GM18870 (cell line): ENCODE measurements at regions not wholly inside any gene's neighbourhood (a gene's known extent, or its start where the extent isn't known, plus 50 kb on each side); places are given as distances from the start of the nearest gene placed in this dataset.
"Not testable (repeated sequence)": the region's sequence is repeated elsewhere in the genome, so short reads cannot be mapped to it uniquely, and the experiment has no call there.

ENCODE experiments used
- ATAC-seq: cut with Tn5 transposase; IDR thresholded peaks from one replicate; pipeline ENCODE4 v1.9.1; 2021; ENCODE audit warnings: moderate library complexity; ENCODE audit not compliant: unreplicated experiment

- no peak for ATAC-seq
Observed at GRCh38 chr1:101366513-101367215, 129.8 kb downstream of the S1PR1 start.

GRCh38 chr1:101367630-101368029, 130.8 kb downstream of the S1PR1 start:
- no peak for ATAC-seq

- no peak for ATAC-seq
Observed at GRCh38 chr1:101370488-101370887, 133.7 kb downstream of the S1PR1 start.

GRCh38 chr1:101371259-101371658, 134.4 kb downstream of the S1PR1 start:
- ATAC-seq, result peak; percentile 99

GRCh38 chr1:101373570-101373969, 136.8 kb downstream of the S1PR1 start:
- no peak for ATAC-seq

- ATAC-seq, result not testable (repeated sequence)
Observed at GRCh38 chr1:101375448-101375847, 138.6 kb downstream of the S1PR1 start.

- no peak for ATAC-seq
Observed at GRCh38 chr1:101376121-101377083, 139.6 kb downstream of the S1PR1 start.

GRCh38 chr1:101377084-101377835, 140.4 kb downstream of the S1PR1 start:
- no peak for ATAC-seq

- no peak for ATAC-seq
Observed at GRCh38 chr1:101379037-101379436, 142.2 kb downstream of the S1PR1 start.

- peak; percentile 97 for ATAC-seq
Observed at GRCh38 chr1:101379950-101380349, 143.1 kb downstream of the S1PR1 start.

GRCh38 chr1:101382135-101382534, 145.3 kb downstream of the S1PR1 start:
- ATAC-seq, result no peak

- ATAC-seq, result peak; percentile 94
Observed at GRCh38 chr1:101388904-101389546, 152.2 kb downstream of the S1PR1 start.

- ATAC-seq, result peak; percentile 3
Observed at GRCh38 chr1:101389547-101389929, 152.7 kb downstream of the S1PR1 start.

- ATAC-seq, result no peak
Observed at GRCh38 chr1:101392552-101392951, 155.7 kb downstream of the S1PR1 start.

GRCh38 chr1:101394041-101394440, 157.2 kb downstream of the S1PR1 start:
- no peak for ATAC-seq

GRCh38 chr1:101399222-101399621, 162.4 kb downstream of the S1PR1 start:
- ATAC-seq, result no peak

- ATAC-seq, result no peak
Observed at GRCh38 chr1:101406271-101406670, 169.5 kb downstream of the S1PR1 start.

GRCh38 chr1:101406681-101407080, 169.9 kb downstream of the S1PR1 start:
- ATAC-seq, result no peak

GRCh38 chr1:101407505-101408211, 170.8 kb downstream of the S1PR1 start:
- peak; percentile 87 for ATAC-seq
